ENCODE measurements at regions not wholly inside any gene's neighbourhood (a gene's known extent, or its start where the extent isn't known, plus 50 kb on each side); places are given as distances from the start of the nearest gene placed in this dataset.

- TF ChIP-seq REST (IDR thresholded peaks at IDR 0.05; ENCODE audit: borderline replicate concordance) (no peak), EP300 (conservative IDR thresholded peaks at IDR 0.05; ENCODE audit: poor library complexity, severe bottlenecking) (no peak), TAF1 (IDR thresholded peaks at IDR 0.05; ENCODE audit: low read depth) (no peak)
- TF ChIP-seq, protein P1, sequence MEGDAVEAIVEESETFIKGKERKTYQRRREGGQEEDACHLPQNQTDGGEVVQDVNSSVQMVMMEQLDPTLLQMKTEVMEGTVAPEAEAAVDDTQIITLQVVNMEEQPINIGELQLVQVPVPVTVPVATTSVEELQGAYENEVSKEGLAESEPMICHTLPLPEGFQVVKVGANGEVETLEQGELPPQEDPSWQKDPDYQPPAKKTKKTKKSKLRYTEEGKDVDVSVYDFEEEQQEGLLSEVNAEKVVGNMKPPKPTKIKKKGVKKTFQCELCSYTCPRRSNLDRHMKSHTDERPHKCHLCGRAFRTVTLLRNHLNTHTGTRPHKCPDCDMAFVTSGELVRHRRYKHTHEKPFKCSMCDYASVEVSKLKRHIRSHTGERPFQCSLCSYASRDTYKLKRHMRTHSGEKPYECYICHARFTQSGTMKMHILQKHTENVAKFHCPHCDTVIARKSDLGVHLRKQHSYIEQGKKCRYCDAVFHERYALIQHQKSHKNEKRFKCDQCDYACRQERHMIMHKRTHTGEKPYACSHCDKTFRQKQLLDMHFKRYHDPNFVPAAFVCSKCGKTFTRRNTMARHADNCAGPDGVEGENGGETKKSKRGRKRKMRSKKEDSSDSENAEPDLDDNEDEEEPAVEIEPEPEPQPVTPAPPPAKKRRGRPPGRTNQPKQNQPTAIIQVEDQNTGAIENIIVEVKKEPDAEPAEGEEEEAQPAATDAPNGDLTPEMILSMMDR (IDR thresholded peaks at IDR 0.05; ENCODE audit: poor library complexity, severe bottlenecking): no peak
Observed at GRCh38 chr7:4513450-4513849, 168.6 kb upstream of the FOXK1 start.

Data from neural cell (in vitro differentiated cells).